Activated CD8-positive, alpha-beta T cell treated with anti-CD3 and anti-CD28 coated beads for 36 hours (primary cell): ENCODE measurements at regions not wholly inside any gene's neighbourhood (a gene's known extent, or its start where the extent isn't known, plus 50 kb on each side); places are given as distances from the start of the nearest gene placed in this dataset.

Experiments used
- ATAC-seq: fragments of 200-7000 bp; cut with Tn5 transposase; one replicate; pipeline ENCODE4 v1.10.0; 2021; ENCODE audit warnings: mild to moderate bottlenecking, moderate library complexity
- CTCF ChIA-PET: fragments of 350-600 bp; sonication (Branson Sonifier 250); formaldehyde crosslinking; loops from one replicate; lab custom pipeline; 2021; ENCODE audit warnings: antibody characterized with exemption; lab: Charles Lee
- POLR2A ChIA-PET: fragments of 350-600 bp; sonication (Branson Sonifier 250); formaldehyde crosslinking; loops from one replicate; lab custom pipeline; 2021; ENCODE audit warnings: antibody characterized with exemption; lab: Charles Lee
- DNase-seq: peaks from one replicate; pipeline ENCODE4 v3.0.0-alpha.2; 2020
- H3K27ac Mint-ChIP-seq: one replicate; pipeline ENCODE4 v1.8.0; 2021; ENCODE audit warnings: mild to moderate bottlenecking, mixed read lengths
- H3K27me3 Mint-ChIP-seq: one replicate; pipeline ENCODE4 v1.8.0; 2021; ENCODE audit warnings: mixed read lengths
- H3K36me3 Mint-ChIP-seq: one replicate; pipeline ENCODE4 v1.8.0; 2021; ENCODE audit warnings: low read depth, mixed read lengths
- H3K4me1 Mint-ChIP-seq: one replicate; pipeline ENCODE4 v1.8.0; 2021; ENCODE audit warnings: low read depth, mixed read lengths
- H3K4me3 Mint-ChIP-seq: one replicate; pipeline ENCODE4 v1.8.0; 2021; ENCODE audit warnings: mild to moderate bottlenecking, moderate library complexity, mixed read lengths
- H3K9me3 Mint-ChIP-seq: one replicate; pipeline ENCODE4 v1.8.0; 2021; ENCODE audit warnings: mixed read lengths
- intact Hi-C: fragments of 100-400 bp; cut with micrococcal nuclease; formaldehyde crosslinking; loops from one replicate; pipeline ENCODE4 v1.10.0; 2022
- TF ChIP-seq, protein P1 (sequence below): fragments of 200-600 bp; IDR thresholded peaks from one replicate; pipeline ENCODE4 v1.8.0; 2022; ENCODE audit warnings: antibody characterized with exemption, mild to moderate bottlenecking

- peaks cover 1% of the 10 kb centered on the region for H3K9me3 Mint-ChIP-seq
- POLR2A ChIA-PET, result no interaction called here
- H3K27ac Mint-ChIP-seq, result no peak overlapping the region
- intact Hi-C loops, result no loop called here
- no peak for DNase-seq
- peaks cover 17% of the 10 kb centered on the region for H3K27me3 Mint-ChIP-seq
- H3K36me3 Mint-ChIP-seq, result no peaks in the 10 kb centered on the region
- H3K4me1 Mint-ChIP-seq, result no peaks in the 10 kb centered on the region
- TF ChIP-seq, protein P1, sequence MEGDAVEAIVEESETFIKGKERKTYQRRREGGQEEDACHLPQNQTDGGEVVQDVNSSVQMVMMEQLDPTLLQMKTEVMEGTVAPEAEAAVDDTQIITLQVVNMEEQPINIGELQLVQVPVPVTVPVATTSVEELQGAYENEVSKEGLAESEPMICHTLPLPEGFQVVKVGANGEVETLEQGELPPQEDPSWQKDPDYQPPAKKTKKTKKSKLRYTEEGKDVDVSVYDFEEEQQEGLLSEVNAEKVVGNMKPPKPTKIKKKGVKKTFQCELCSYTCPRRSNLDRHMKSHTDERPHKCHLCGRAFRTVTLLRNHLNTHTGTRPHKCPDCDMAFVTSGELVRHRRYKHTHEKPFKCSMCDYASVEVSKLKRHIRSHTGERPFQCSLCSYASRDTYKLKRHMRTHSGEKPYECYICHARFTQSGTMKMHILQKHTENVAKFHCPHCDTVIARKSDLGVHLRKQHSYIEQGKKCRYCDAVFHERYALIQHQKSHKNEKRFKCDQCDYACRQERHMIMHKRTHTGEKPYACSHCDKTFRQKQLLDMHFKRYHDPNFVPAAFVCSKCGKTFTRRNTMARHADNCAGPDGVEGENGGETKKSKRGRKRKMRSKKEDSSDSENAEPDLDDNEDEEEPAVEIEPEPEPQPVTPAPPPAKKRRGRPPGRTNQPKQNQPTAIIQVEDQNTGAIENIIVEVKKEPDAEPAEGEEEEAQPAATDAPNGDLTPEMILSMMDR, result no peak
- ATAC-seq, result no peak
- CTCF ChIA-PET, result no interaction called here
- H3K4me3 Mint-ChIP-seq, result no peak overlapping the region
These were observed 261.2 kb downstream of the PTPRU start for GRCh38 chr1:29497395-29498125.

DNA sequence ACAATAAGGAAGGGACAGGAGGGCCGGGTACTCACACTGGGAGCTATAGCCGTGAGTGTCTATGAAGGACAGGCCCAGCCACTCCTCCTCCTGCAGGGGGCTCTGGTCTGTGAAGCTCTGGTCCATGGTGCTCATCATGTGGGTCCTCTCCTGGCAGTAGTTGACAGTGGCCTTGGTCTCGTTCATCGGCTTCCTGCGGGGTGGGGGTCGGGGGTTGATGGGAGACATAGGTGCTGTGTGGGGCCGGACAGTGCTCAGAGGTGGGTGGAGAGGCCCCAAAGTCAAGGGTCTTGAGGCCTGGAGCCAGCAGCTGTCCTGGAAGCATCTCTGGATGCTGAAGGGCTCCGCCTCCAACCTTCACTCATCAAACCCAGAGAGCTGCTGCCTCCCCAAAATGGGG, 260.4 kb downstream of the PTPRU start:
- no peak overlapping the region for H3K27ac Mint-ChIP-seq
- no peak for ATAC-seq
- DNase-seq, result no peak
- H3K4me3 Mint-ChIP-seq, result no peak overlapping the region
- TF ChIP-seq, protein P1, result no peak
- ChIA-PET POLR2A (no interaction called here), CTCF (no interaction called here)
- intact Hi-C loops, result no loop called here
- H3K9me3 Mint-ChIP-seq, result peaks cover 1% of the 10 kb centered on the region
- H3K36me3 Mint-ChIP-seq, result no peaks in the 10 kb centered on the region
- peaks cover 17% of the 10 kb centered on the region for H3K27me3 Mint-ChIP-seq
- no peaks in the 10 kb centered on the region for H3K4me1 Mint-ChIP-seq

GRCh38 chr1:29490204-29490934, 254.0 kb downstream of the PTPRU start:
- Mint-ChIP-seq H3K36me3 (no peaks in the 10 kb centered on the region), H3K4me1 (no peaks in the 10 kb centered on the region), H3K4me3 (no peak overlapping the region), H3K27ac (no peak overlapping the region), H3K27me3 (no peaks in the 10 kb centered on the region), H3K9me3 (peaks cover 1% of the 10 kb centered on the region)
- TF ChIP-seq, protein P1, result no peak
- ChIA-PET POLR2A (no interaction called here), CTCF (no interaction called here)
- no peak for DNase-seq
- intact Hi-C loops, result no loop called here
- no peak for ATAC-seq

GRCh38 chr1:29489471-29489870, 253.1 kb downstream of the PTPRU start:
- ChIA-PET POLR2A (no interaction called here), CTCF (no interaction called here)
- H3K4me1 Mint-ChIP-seq, result no peaks in the 10 kb centered on the region
- no peak overlapping the region for H3K4me3 Mint-ChIP-seq
- ATAC-seq (no peak), DNase-seq (no peak)
- TF ChIP-seq, protein P1, result no peak
- H3K36me3 Mint-ChIP-seq, result no peaks in the 10 kb centered on the region
- no peaks in the 10 kb centered on the region for H3K27me3 Mint-ChIP-seq
- intact Hi-C loops, result no loop called here
- H3K27ac Mint-ChIP-seq, result no peak overlapping the region
- H3K9me3 Mint-ChIP-seq, result no peaks in the 10 kb centered on the region

GRCh38 chr1:29488794-29489311, 252.5 kb downstream of the PTPRU start:
- no peaks in the 10 kb centered on the region for H3K4me1 Mint-ChIP-seq
- DNase-seq (no peak), ATAC-seq (no peak)
- no peaks in the 10 kb centered on the region for H3K9me3 Mint-ChIP-seq
- no peaks in the 10 kb centered on the region for H3K27me3 Mint-ChIP-seq
- H3K27ac Mint-ChIP-seq, result no peak overlapping the region
- H3K36me3 Mint-ChIP-seq, result no peaks in the 10 kb centered on the region
- POLR2A ChIA-PET, result no interaction called here
- intact Hi-C loops, result no loop called here
- TF ChIP-seq, protein P1, result no peak
- no peak overlapping the region for H3K4me3 Mint-ChIP-seq
- CTCF ChIA-PET, result no interaction called here
